ENCODE measurements at regions not wholly inside any gene's neighbourhood (a gene's known extent, or its start where the extent isn't known, plus 50 kb on each side); places are given as distances from the start of the nearest gene placed in this dataset.

DNA sequence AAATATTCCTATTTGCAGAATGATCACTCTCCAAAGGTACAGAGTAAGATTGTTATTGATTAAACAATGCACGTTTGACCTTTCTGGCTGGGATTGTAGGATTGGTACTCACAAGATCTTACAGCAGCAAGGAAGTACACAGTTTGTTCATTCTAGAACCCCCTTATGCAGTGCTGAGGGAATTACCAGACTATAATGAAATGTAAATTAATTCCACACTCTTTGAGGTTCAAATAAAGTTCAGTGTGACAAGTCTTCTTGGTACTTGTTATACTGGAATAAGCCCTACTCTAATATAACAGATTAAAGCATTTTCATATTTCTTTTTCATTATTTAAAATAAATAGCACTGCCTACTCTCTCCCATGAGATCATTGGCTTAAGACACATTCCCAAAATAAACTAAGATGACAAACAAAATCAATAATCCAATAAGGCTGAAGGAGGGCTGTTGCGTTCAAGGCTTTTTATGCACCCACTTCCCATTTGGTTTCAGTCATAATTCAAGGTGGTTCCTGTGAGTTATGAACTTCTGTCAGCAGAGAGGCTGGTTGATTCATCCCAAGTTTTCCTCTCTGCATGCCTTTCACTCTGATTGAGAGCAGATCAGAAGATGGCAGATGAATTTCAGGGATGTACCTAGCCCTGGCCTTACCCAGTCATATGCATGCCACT lies 881.5 kb downstream of the C6orf118 start:
- DNase-seq: no peak

- no peak for DNase-seq
Observed at GRCh38 chr6:164424489-164424888, 884.9 kb downstream of the C6orf118 start.

DNA sequence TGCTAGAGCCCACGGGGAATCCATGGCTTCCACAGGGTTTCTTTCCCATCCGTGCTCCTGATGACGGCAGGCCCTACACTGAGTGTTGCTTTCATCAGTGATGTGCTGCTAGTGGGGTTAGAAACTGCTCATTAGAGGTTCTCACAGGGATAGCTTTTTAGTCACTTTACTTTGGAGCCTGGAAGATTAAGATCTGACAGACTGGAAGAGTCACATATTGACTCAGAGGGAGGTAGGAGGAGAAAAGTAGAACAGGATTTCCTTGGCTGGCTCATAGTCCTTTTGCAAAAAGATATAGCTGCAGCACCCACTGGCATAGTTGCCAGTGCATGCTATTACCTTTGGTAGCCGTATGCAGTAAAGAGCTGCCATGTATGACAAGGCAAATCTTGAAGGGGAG lies 890.3 kb downstream of the C6orf118 start:
- DNase-seq: no peak

DNA sequence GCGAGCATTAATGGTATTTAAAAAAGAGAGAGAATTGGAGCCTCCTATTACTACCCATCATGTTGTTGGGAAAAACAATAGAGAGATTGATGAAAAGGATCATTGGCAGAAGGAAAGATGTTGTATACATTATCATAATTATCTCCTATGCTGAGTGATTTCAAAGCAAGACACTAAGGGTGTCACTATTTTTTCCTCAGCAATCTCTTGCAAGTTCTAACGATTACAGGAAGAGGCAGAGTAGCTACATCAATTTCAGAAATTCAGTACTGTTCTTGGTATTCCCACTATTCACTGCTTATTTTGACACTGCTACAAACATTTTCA lies 891.2 kb downstream of the C6orf118 start:
- DNase-seq: no peak

GRCh38 chr6:164417537-164418261 lies 891.7 kb downstream of the C6orf118 start:
- no peak for DNase-seq

GRCh38 chr6:164415832-164416563 lies 893.4 kb downstream of the C6orf118 start:
- no peak for DNase-seq

GRCh38 chr6:164414695-164415094 lies 894.7 kb downstream of the C6orf118 start:
- no peak for DNase-seq

GRCh38 chr6:164412566-164412965 lies 896.8 kb downstream of the C6orf118 start:
- no peak for DNase-seq

DNA sequence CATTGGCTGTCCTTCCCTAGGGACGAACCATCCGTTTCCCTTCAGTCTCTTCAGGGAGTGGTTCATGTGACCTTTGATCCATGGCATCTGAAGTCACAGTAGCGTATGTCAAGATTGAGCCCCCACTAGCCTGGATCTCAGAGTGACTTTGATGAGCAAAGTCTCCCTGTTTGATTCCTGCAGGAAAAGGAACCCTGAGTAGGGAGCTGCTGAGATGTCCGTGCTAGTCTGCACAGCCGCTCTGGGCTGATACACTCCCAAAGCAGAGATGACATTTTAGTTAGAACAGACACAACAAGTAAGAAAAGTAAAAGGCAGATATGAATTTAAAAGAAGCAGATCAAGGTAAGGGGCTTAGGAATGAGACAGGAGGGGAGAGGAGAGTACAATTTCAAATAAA lies 899.4 kb downstream of the C6orf118 start:
- no peak for DNase-seq

GRCh38 chr6:164409309-164410009 lies 899.9 kb downstream of the C6orf118 start:
- DNase-seq: no peak

DNA sequence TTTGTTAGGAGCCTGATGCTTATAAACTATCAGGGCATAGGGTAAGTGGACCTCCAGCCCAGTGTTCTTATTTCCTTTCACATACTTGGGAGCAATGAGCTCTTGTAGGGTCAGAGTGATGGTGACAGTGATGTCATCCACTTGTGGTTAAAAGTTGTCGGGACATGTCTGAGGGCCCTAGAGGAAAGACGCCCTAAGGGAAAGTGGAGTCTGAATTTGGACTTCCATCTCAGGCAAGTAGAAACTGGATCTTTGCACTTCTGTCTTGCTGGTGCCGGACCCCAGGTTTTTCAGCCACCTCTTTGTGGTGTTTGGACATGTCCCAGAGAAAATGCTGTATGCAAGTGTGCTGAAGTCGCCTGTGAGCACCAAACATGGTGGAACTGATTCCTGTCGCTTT lies 900.5 kb downstream of the C6orf118 start:
- DNase-seq: no peak

GRCh38 chr6:164404812-164405488 lies 904.5 kb downstream of the C6orf118 start:
- DNase-seq: no peak

DNA sequence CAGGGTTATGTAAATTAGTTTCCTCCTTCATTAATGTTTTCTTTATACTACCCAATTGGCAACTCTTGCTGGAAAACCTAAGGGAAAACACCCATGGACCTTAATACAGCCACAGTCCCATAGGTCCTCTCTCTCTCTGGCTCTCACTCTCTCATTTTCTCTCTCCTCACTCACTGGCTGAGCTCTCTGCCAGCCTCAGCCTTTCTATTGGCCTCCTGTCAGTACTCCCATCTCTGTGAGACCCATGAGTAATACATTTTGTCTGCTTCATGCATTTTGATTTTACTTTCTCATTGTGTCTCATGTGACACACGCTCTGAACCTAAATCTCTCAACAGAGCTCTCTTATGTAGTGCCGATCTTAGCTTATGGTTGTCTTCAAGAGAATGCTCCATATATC lies 907.5 kb downstream of the C6orf118 start:
- no peak for DNase-seq

DNA sequence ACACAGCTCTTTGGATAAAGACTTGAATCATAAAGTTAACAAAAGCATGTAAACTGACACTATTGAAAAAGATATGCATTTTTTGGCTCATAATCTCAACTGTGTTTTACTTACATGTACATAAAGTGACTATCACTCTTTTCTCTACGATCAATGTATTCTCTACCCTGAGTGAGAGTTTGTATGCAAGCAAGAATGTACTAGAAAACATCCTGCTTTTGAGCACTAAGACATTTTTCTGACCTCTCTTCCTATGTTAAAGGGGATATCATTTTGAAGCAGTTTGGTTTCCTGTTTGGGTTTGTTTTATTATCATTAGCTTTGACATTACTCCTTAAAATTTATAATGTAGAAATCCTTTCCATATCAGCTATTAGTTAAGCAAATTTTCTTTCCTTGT lies 910.8 kb downstream of the C6orf118 start:
- no peak for DNase-seq

DNA sequence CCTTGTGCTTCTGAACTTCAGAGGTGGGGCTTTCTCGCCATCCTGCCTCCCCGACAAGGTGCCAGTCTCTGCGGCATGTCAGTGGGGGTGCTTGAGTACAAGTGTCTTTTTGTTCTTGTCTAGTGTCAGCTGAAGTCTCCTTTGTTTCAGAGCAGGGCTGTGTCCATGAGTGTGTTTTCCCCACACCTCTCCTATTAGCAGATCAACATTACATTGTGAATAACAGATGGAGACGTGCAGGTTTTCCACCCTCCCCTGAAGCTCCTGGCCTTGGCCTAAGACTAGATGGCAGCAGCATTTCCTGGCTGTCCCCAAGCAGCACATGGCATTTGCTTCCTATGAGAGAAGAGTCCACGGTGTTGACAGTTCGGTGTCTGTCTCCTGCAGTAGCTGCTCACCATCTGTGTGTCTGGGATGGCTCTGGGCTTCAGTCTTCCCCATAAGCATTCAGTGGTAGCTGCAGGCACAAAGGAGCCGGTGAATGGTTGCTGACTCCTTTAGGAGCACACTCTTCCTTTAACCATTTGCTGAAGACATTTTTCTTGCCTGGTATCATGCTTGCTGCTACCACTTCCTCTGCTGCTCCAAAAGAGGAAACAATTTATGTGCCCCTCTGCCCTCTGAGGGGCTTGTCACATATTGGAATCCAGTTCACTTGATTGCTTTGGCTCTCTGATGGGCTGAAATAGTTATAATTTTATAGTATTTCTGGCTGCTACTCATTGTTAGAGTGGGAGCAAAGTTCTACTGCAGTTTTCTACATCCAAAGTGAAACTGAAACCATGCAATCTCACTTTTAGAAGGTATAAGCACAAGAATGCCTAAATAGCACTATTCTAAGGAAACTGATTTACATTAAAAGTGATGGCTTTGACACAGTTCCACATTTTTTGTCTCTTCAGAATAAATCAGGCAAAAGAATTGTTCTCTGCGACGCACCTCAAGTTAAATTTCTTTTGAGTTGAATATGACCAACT lies 913.0 kb downstream of the C6orf118 start:
- DNase-seq: no peak

DNA sequence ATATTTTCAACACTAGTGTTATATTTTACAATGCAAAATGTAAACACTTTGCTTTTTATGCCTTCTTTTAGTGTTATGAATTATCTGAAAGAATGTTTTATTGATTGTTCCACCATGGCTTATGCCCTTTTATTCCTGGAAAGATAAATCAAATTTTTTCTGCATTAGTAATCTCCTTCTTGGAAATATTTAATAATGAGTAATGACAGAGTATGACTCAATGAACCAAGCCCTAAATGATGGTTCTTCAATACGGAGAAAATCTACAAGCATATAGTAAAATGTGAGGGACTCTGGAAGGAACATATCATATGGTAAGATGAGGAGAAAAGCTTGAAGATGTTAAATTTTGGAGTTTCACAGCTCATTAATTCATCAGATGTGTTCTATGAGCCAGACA lies 929.6 kb downstream of the C6orf118 start:
- no peak for DNase-seq

DNA sequence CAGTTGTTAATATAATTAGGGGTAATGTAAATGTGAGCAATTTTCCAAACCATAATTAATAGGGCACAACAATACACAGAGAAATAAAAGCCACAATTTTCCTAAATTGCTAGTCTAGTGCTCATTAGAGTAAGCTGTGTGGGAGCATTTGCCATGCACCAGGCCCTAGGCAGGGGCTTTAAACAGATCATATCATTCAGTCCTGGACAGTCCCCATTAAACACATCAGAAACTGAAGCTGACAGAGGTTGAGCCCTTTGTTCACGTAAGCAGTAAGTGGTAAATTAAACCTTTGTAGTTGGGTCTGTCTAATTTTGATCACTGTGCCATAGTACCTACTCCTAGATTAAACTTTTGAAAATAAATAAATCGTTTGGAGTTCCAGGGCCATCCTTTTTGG lies 931.1 kb downstream of the C6orf118 start:
- DNase-seq: no peak

DNA sequence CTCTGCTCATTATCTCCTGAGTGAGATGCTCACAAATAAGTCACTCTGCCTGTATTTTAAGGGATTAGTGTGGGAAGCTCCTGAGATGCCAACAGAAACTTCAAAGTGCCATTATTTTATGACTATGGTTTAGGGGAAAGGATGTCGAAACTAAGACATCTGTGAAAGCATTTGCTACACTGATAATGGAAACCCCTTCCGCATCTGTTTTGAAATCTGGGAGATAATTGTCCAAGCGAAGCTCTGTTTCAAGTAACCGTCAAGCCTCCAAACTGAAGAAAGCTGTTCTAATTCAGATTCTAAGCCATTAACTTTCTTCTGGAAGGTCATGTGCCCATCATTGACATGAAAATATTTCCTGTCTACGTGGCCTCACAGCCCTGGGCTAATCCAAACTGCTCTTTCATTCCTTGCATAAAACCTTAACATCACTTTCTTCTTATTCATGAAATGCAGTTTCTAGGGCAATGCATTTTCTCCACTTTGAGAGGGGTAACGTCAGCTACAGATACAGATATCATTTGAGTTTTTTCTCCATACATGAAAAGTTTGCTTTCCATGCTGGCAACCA lies 932.0 kb downstream of the C6orf118 start:
- no peak for DNase-seq

- DNase-seq: no peak
Observed at GRCh38 chr6:164370773-164371172, 938.6 kb downstream of the C6orf118 start.

DNA sequence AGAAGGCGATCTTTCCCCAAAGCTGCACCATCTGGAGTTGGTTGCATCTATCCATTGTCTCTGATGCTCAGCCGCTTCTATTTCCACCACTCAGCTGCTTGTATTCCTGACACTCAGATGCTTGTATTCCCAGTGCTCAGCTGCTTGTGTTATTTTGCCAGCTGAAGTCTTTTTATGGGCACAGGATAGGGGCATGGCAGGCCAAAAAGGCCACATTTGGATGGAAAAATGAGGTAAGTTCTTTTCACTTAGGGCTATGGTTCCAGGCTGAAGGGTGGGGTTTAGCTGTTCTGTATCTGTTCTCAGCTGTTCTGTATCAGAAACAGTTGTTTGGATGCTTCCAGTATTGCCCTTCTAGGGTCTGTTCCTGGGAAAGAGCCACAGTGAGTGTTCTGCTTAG lies 944.9 kb downstream of the QKI start:
- DNase-seq: no peak

GRCh38 chr6:164359036-164359435 lies 944.5 kb downstream of the QKI start:
- DNase-seq: no peak
